ENCODE measurements at regions not wholly inside any gene's neighbourhood (a gene's known extent, or its start where the extent isn't known, plus 50 kb on each side); places are given as distances from the start of the nearest gene placed in this dataset.

DNA sequence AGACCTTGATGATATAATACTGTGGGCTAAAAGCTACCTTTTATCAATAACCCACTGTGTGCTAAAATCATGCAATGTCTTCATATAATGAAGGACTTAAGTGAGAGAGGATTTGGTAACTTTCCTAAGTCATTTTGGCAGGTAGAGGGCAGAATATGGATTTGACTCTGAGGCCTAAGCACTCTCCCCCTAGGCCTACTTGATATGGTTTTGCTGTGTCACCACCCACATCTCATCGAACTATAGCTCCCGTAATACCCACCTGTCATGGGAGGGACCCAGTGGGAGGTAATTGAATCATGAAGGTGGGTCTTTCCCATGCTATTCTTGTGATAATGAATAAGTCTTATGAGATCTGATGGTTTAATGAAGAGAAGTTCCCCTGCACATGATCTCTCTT is 229.7 kb downstream of the GBA3 start:
- H4K5ac ChIP-seq (ENCODE audit: low read depth, low read length) = no peak overlapping the region
- no peak overlapping the region for H2BK120ac ChIP-seq (ENCODE audit: low read depth, low read length)
- TF ChIP-seq CHD1 (IDR thresholded peaks at IDR 0.05; ENCODE audit: low read depth, low read length) (no peak), SMC3 (IDR thresholded peaks at IDR 0.05; ENCODE audit: low read depth, low read length) (no peak), MXI1 (IDR thresholded peaks at IDR 0.05; ENCODE audit: borderline replicate concordance, low read depth, low read length) (no peak), BHLHE40 (IDR thresholded peaks at IDR 0.05; ENCODE audit: low read depth, low read length) (no peak), RFX5 (IDR thresholded peaks at IDR 0.05; ENCODE audit: low read depth, low read length) (no peak), NFE2L2 (IDR thresholded peaks at IDR 0.05; ENCODE audit: low read depth, low read length) (no peak), RCOR1 (IDR thresholded peaks at IDR 0.05; ENCODE audit: insufficient replicate concordance, low read length) (no peak)
- no peak overlapping the region for H3K9ac ChIP-seq (ENCODE audit: low read depth, low read length)
- no peak overlapping the region for H2BK15ac ChIP-seq (ENCODE audit: low read depth, low read length)
- in situ Hi-C loops (cut with MboI; ENCODE audit: low sequenced_read_pairs) = no loop called here
- H3K23ac ChIP-seq (ENCODE audit: low read depth, low read length) = no peak overlapping the region
- CTCF ChIA-PET = no interaction called here
- H3K27ac ChIP-seq (ENCODE audit: insufficient read depth, low read length) = no peak overlapping the region
- no peak overlapping the region for H3K4ac ChIP-seq (ENCODE audit: low read depth, low read length)
- DNase-seq (no peak), ATAC-seq (ENCODE audit: low read depth) (no peak)
- no peak overlapping the region for H4K8ac ChIP-seq (ENCODE audit: low read depth in 2 of 2, low read length in 2 of 2)
- intact Hi-C loops (cut with micrococcal nuclease) = no loop called here
- no peak overlapping the region for H2AK5ac ChIP-seq (ENCODE audit: low read depth, low read length)
- H3K14ac ChIP-seq (replicated peaks; ENCODE audit: low read depth, low read length) = no peak overlapping the region
- H3K4me1 ChIP-seq (ENCODE audit: control insufficient read depth, insufficient read depth, low read length) = no peaks in the 10 kb centered on the region
- no peaks in the 10 kb centered on the region for H3K27me3 ChIP-seq (ENCODE audit: control insufficient read depth, insufficient read depth, low read length)
- no peak overlapping the region for H3K4me2 ChIP-seq (ENCODE audit: low read depth, low read length)
- no peak overlapping the region for H2BK20ac ChIP-seq (ENCODE audit: low read depth, low read length)
- no peaks in the 10 kb centered on the region for H3K79me1 ChIP-seq (ENCODE audit: low read depth in 1 of 2, low read length in 2 of 2)
- no peaks in the 10 kb centered on the region for H3K9me1 ChIP-seq (ENCODE audit: insufficient read depth, low read length)
- no peak overlapping the region for H2AK9ac ChIP-seq (replicated peaks; ENCODE audit: low read depth, low read length, poor library complexity)
- no TSS peak for BruUV-seq (replicated peaks)
- no peak overlapping the region for H3K56ac ChIP-seq (ENCODE audit: extremely low read depth, insufficient read depth, low read length)
- H2AFZ ChIP-seq (replicated peaks; ENCODE audit: low read length, poor library complexity) = no peak overlapping the region
- no peaks in the 10 kb centered on the region for H4K20me1 ChIP-seq (ENCODE audit: insufficient read depth, low read length)
- dilution Hi-C loops (cut with HindIII; ENCODE audit: low sequenced_read_pairs, unreplicated experiment) = no loop called here
- POLR2A ChIA-PET (ENCODE audit: unreplicated experiment) = no interaction called here
- H3K4me3 ChIP-seq (ENCODE audit: insufficient read depth, low read depth, low read length) = no peak overlapping the region
- no peak overlapping the region for H4K91ac ChIP-seq (ENCODE audit: insufficient read depth, low read depth, low read length)
- no CpG with 5 or more reads among the region's 2 CpGs for WGBS, 2 experiments (ENCODE audit: extremely low coverage in 2 of 2, insufficient read length in 1 of 2)
- no peaks in the 10 kb centered on the region for H3K9me3 ChIP-seq (ENCODE audit: control insufficient read depth, insufficient read depth, low read length)
- H3K36me3 ChIP-seq (ENCODE audit: control insufficient read depth, insufficient read depth, low read length) = no peaks in the 10 kb centered on the region
- no peak overlapping the region for H2BK5ac ChIP-seq (ENCODE audit: low read depth, low read length, poor library complexity, severe bottlenecking)
- no peak overlapping the region for H3K18ac ChIP-seq (ENCODE audit: low read depth, low read length)
